Mesothelial cell of epicardium (in vitro differentiated cells): ENCODE measurements at regions not wholly inside any gene's neighbourhood (a gene's known extent, or its start where the extent isn't known, plus 50 kb on each side); places are given as distances from the start of the nearest gene placed in this dataset.

ENCODE experiments used
- DNase-seq, 2 experiments: peaks; one replicate each; pipeline ENCODE4 v3.0.0; 2021; ENCODE audit warnings: low spot score in 2 of 2; ENCODE audit not compliant: unreplicated experiment in 2 of 2
- H3K27ac Mint-ChIP-seq: 2 replicates; pipeline ENCODE4 v1.8.0; 2021; ENCODE audit warnings: mixed read lengths
- H3K27me3 Mint-ChIP-seq: 2 replicates; pipeline ENCODE4 v1.8.0; 2021; ENCODE audit warnings: low read depth, mixed read lengths
- H3K36me3 Mint-ChIP-seq: 2 replicates; pipeline ENCODE4 v1.8.0; 2021; ENCODE audit warnings: mixed read lengths
- H3K4me1 Mint-ChIP-seq: 2 replicates; pipeline ENCODE4 v1.8.0; 2021; ENCODE audit warnings: mixed read lengths
- H3K4me3 Mint-ChIP-seq: 2 replicates; pipeline ENCODE4 v1.8.0; 2021; ENCODE audit warnings: mild to moderate bottlenecking, moderate library complexity, mixed read lengths
- H3K9me3 Mint-ChIP-seq: 2 replicates; pipeline ENCODE4 v1.8.0; 2021; ENCODE audit warnings: mixed read lengths
- TF ChIP-seq, protein P1 (sequence below): fragments of 200-600 bp; sonication (generic); IDR thresholded peaks from one replicate; pipeline ENCODE4 v1.5.0; 2021; ENCODE audit warnings: antibody characterized with exemption; ENCODE audit not compliant: unreplicated experiment

DNA sequence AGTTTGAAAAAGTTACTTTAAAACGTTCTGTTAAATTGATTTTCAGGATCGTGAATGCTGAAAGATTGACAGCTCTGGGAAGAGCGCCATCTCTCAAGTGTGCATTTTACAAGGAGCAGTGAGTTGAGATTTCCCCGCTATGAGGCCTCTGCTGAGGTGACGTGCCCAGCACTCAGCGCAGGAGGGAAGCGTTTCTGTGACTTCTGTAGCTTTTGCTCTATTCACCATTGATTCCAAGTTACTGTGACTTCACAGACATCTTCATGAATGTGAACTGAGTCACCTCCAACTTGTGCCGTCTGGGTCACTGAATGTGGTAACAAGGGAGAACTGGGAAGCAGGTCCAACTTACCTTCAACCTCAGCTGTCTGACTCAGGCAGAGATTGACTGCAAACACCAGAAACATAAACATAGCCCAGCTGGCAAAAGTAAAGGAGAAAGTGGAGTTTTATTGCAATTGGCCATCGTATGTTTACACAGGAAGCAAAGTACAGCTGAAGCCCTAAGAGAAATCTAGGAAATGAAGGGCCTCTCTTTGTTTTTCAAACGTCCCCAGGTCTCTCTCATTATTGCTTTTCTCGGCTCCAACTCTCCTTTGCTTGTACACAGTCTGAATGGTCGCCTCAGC lies 428.8 kb upstream of the CLINT1 start:
- Mint-ChIP-seq H3K4me3 (no peak overlapping the region), H3K36me3 (no peaks in the 10 kb centered on the region), H3K27me3 (peaks cover 20% of the 10 kb centered on the region), H3K4me1 (peaks cover 8% of the 10 kb centered on the region), H3K9me3 (peaks cover 5% of the 10 kb centered on the region), H3K27ac (peak overlapping the region; percentile 66)
- DNase-seq: no peak
- TF ChIP-seq, protein P1, sequence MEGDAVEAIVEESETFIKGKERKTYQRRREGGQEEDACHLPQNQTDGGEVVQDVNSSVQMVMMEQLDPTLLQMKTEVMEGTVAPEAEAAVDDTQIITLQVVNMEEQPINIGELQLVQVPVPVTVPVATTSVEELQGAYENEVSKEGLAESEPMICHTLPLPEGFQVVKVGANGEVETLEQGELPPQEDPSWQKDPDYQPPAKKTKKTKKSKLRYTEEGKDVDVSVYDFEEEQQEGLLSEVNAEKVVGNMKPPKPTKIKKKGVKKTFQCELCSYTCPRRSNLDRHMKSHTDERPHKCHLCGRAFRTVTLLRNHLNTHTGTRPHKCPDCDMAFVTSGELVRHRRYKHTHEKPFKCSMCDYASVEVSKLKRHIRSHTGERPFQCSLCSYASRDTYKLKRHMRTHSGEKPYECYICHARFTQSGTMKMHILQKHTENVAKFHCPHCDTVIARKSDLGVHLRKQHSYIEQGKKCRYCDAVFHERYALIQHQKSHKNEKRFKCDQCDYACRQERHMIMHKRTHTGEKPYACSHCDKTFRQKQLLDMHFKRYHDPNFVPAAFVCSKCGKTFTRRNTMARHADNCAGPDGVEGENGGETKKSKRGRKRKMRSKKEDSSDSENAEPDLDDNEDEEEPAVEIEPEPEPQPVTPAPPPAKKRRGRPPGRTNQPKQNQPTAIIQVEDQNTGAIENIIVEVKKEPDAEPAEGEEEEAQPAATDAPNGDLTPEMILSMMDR: no peak

DNA sequence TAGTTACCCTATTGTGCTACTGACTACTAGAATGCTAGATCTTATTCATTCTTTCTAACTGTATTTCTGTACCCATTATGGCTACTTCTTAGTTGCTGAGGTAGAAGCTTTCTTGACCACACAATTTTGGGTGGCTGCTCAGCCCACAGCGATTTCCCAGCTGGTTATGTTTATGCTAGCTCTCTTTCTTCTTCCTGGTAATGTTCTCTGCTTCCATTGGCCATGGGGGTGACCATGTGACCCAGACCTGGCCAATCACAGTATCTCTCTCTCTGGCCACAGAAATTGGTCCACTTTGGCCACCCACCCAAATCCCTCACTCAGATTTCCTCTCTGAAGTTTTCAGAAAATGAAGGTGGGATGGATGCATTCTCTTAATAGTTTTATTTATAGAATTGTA lies 427.9 kb upstream of the CLINT1 start:
- H3K36me3 Mint-ChIP-seq: no peaks in the 10 kb centered on the region
- H3K4me1 Mint-ChIP-seq: peaks cover 8% of the 10 kb centered on the region
- H3K27ac Mint-ChIP-seq: no peak overlapping the region
- TF ChIP-seq, protein P1: no peak
- peaks cover 5% of the 10 kb centered on the region for H3K9me3 Mint-ChIP-seq
- no peak for DNase-seq
- peaks cover 20% of the 10 kb centered on the region for H3K27me3 Mint-ChIP-seq
- no peak overlapping the region for H3K4me3 Mint-ChIP-seq

DNA sequence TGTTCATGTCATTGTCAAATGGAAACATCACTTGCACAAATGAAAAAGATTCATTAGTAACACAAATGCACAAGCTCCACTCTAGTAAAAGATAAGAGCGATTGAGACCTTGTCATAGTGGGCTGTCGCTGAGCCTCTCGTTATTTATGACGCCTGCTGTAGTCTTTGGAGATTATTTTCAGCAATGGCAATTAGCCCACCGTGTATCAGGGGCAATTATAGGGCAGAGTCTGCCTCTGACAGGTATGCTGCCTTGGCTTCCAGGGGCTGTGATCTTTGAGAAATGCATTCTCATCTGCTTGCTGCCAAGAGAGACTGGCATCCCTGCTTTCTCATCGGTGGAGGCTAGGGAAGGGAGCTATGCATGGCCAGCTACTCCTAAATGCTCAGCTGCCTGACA lies 426.8 kb upstream of the CLINT1 start:
- H3K9me3 Mint-ChIP-seq: peaks cover 12% of the 10 kb centered on the region
- TF ChIP-seq, protein P1: no peak
- no peaks in the 10 kb centered on the region for H3K36me3 Mint-ChIP-seq
- H3K27ac Mint-ChIP-seq: no peak overlapping the region
- peaks cover 8% of the 10 kb centered on the region for H3K4me1 Mint-ChIP-seq
- no peak for DNase-seq
- H3K27me3 Mint-ChIP-seq: peaks cover 13% of the 10 kb centered on the region
- no peak overlapping the region for H3K4me3 Mint-ChIP-seq

DNA sequence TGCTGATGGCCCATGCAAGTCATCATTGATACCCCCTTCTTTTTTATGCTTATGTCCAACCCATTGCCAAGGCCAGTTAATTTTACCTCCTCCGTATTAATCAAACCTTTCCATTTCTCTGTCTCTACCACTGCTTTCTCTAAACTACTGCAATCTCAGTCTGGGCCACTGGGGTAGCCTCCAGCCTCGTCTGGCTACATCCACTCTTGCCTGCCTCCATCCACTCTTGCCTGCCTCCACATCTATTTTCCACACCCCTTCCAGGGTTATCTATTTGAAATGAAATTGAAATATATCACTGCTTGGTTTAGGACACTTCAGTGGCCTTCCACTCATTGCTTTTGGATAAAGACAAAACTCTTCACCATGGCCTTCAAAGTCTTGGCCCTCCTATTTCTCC lies 425.3 kb upstream of the CLINT1 start:
- Mint-ChIP-seq H3K36me3 (no peaks in the 10 kb centered on the region), H3K9me3 (peaks cover 8% of the 10 kb centered on the region), H3K4me1 (peaks cover 8% of the 10 kb centered on the region), H3K27ac (no peak overlapping the region), H3K4me3 (no peak overlapping the region), H3K27me3 (peaks cover 5% of the 10 kb centered on the region)
- TF ChIP-seq, protein P1: no peak
- DNase-seq: no peak

DNA sequence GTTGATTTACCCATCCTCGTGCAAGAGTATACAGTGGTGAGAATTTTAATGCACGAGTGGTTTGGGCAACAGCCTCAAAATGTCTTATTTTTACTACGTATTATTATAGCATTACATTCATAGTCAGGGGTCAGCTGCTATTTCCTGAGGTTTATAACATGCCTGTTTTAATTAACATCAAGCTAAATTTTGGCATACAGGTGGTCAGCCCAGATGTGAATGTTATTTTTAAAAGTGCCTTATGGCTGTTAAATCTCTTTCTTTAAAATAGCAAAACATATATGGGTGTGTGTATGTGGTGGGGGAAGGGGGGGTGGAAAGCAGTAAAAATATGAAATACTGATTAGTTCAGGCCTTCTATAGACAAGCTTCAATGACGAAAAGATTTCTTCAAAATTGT lies 424.5 kb upstream of the CLINT1 start:
- Mint-ChIP-seq H3K27ac (no peak overlapping the region), H3K9me3 (peaks cover 7% of the 10 kb centered on the region), H3K4me1 (peaks cover 8% of the 10 kb centered on the region), H3K27me3 (peaks cover 7% of the 10 kb centered on the region), H3K4me3 (no peak overlapping the region), H3K36me3 (no peaks in the 10 kb centered on the region)
- TF ChIP-seq, protein P1: no peak
- DNase-seq: no peak
